HG03439 (cell line): ENCODE measurements at regions not wholly inside any gene's neighbourhood (a gene's known extent, or its start where the extent isn't known, plus 50 kb on each side); places are given as distances from the start of the nearest gene placed in this dataset.
"Not testable (repeated sequence)": the region's sequence is repeated elsewhere in the genome, so short reads cannot be mapped to it uniquely, and the experiment has no call there.

Experiments used
- ATAC-seq: cut with Tn5 transposase; IDR thresholded peaks from one replicate; pipeline ENCODE4 v1.9.1; 2021; ENCODE audit warnings: mild to moderate bottlenecking, moderate library complexity; ENCODE audit not compliant: unreplicated experiment

GRCh38 chr18:22067682-22068081 is 101.7 kb upstream of the GATA6 start:
- ATAC-seq, result no peak

GRCh38 chr18:22068784-22069183 is 100.6 kb upstream of the GATA6 start:
- not testable (repeated sequence) for ATAC-seq

GRCh38 chr18:22069916-22070315 is 99.5 kb upstream of the GATA6 start:
- no peak for ATAC-seq

GRCh38 chr18:22073411-22073810 is 96.0 kb upstream of the GATA6 start:
- ATAC-seq, result no peak

GRCh38 chr18:22074282-22075070 is 94.9 kb upstream of the GATA6 start:
- ATAC-seq, result no peak

- no peak for ATAC-seq
Measured at GRCh38 chr18:22080035-22080434, 89.4 kb upstream of the GATA6 start.

GRCh38 chr18:22082408-22082807 is 87.0 kb upstream of the GATA6 start:
- no peak for ATAC-seq

- no peak for ATAC-seq
Measured at GRCh38 chr18:22084547-22084946, 84.8 kb upstream of the GATA6 start.

- no peak for ATAC-seq
Measured at GRCh38 chr18:22086973-22087372, 82.4 kb upstream of the GATA6 start.

GRCh38 chr18:22088029-22088428 is 81.4 kb upstream of the GATA6 start:
- no peak for ATAC-seq

- no peak for ATAC-seq
Measured at GRCh38 chr18:22088996-22089640, 80.3 kb upstream of the GATA6 start.

- ATAC-seq, result no peak
Measured at GRCh38 chr18:22091341-22091740, 78.0 kb upstream of the GATA6 start.

GRCh38 chr18:22093731-22094357 is 75.5 kb upstream of the GATA6 start:
- no peak for ATAC-seq

GRCh38 chr18:22094358-22094734 is 75.0 kb upstream of the GATA6 start:
- ATAC-seq, result no peak

GRCh38 chr18:22098563-22098989 is 70.8 kb upstream of the GATA6 start:
- ATAC-seq, result no peak

GRCh38 chr18:22099925-22100324 is 69.5 kb upstream of the GATA6 start:
- no peak for ATAC-seq

- no peak for ATAC-seq
Measured at GRCh38 chr18:22101731-22102130, 67.7 kb upstream of the GATA6 start.

GRCh38 chr18:22102953-22103646 is 66.3 kb upstream of the GATA6 start:
- ATAC-seq, result no peak

- ATAC-seq, result no peak
Measured at GRCh38 chr18:22103647-22104031, 65.8 kb upstream of the GATA6 start.

GRCh38 chr18:22106536-22107292 is 62.7 kb upstream of the GATA6 start:
- ATAC-seq, result no peak

GRCh38 chr18:22108674-22109073 is 60.7 kb upstream of the GATA6 start:
- ATAC-seq, result no peak
